NT2/D1 (cell line): ENCODE measurements at regions not wholly inside any gene's neighbourhood (a gene's known extent, or its start where the extent isn't known, plus 50 kb on each side); places are given as distances from the start of the nearest gene placed in this dataset.
"Not testable (repeated sequence)": the region's sequence is repeated elsewhere in the genome, so short reads cannot be mapped to it uniquely, and the experiment has no call there.

ENCODE experiments used
- DNase-seq: peaks from one replicate; pipeline ENCODE4 v3.0.0-alpha.2; 2011; ENCODE audit warnings: low read depth, low spot score
- H3K27me3 ChIP-seq: 2 replicates; pipeline ENCODE4 v1.6.0; 2011; ENCODE audit warnings: mild to moderate bottlenecking; ENCODE audit not compliant: insufficient read length, insufficient read depth
- H3K36me3 ChIP-seq: 2 replicates; pipeline ENCODE4 v1.6.1; 2011; ENCODE audit warnings: mild to moderate bottlenecking, low read length, mixed read lengths; ENCODE audit not compliant: insufficient read depth, insufficient read length
- H3K4me1 ChIP-seq: 2 replicates; pipeline ENCODE4 v1.5.1; 2011; ENCODE audit not compliant: insufficient read depth, insufficient read length
- H3K4me3 ChIP-seq: 2 replicates; pipeline ENCODE4 v1.5.1; 2011; ENCODE audit warnings: low read depth; ENCODE audit not compliant: insufficient read length
- H3K9ac ChIP-seq: 2 replicates; pipeline ENCODE4 v1.6.0; 2011; ENCODE audit warnings: low read depth; ENCODE audit not compliant: insufficient read length
- H3K9me3 ChIP-seq: 2 replicates; pipeline ENCODE4 v1.5.1; 2011; ENCODE audit warnings: mild to moderate bottlenecking, low read length; ENCODE audit not compliant: insufficient read depth
- SUZ12 ChIP-seq: IDR thresholded peaks from 2 replicates; pipeline ENCODE4 v1.6.1; 2011; ENCODE audit not compliant: insufficient read length, insufficient read depth; ENCODE audit errors: extremely low read depth
- YY1 ChIP-seq: IDR thresholded peaks from 2 replicates; pipeline ENCODE4 v1.6.1; 2011; ENCODE audit not compliant: insufficient read length, insufficient read depth
- ZNF274 ChIP-seq: IDR thresholded peaks from 2 replicates; pipeline ENCODE4 v1.6.1; 2011; ENCODE audit warnings: mild to moderate bottlenecking, low read depth, low read length

GRCh38 chr20:29756664-29757063 is 1500.8 kb upstream of the DEFB115 start:
- Histone ChIP-seq H3K27me3 (peaks cover 13% of the 10 kb centered on the region), H3K4me1 (no peaks in the 10 kb centered on the region), H3K9ac (no peak overlapping the region), H3K4me3 (no peak overlapping the region), H3K36me3 (no peaks in the 10 kb centered on the region), H3K9me3 (no peaks in the 10 kb centered on the region)
- no peak for TF ChIP-seq SUZ12
- TF ChIP-seq ZNF274 = no peak
- TF ChIP-seq YY1 = no peak
- no peak for DNase-seq

GRCh38 chr20:29761621-29762385 is 1495.7 kb upstream of the DEFB115 start:
- peak overlapping the region; percentile 32 for H3K9ac ChIP-seq
- H3K36me3 ChIP-seq, DNase-seq, H3K4me1 ChIP-seq, H3K9me3 ChIP-seq: not testable (repeated sequence)
- peaks cover 26% of the 10 kb centered on the region for H3K27me3 ChIP-seq
- H3K4me3 ChIP-seq = peak overlapping the region; percentile 34

- TF ChIP-seq ZNF274 = no peak
- TF ChIP-seq YY1 = no peak
- no peak for TF ChIP-seq SUZ12
- H3K4me3 ChIP-seq = peak overlapping the region; percentile 39
- H3K27me3 ChIP-seq = peaks cover 26% of the 10 kb centered on the region
- H3K9me3 ChIP-seq = no peaks in the 10 kb centered on the region; the same call in 1 of the 2 replicates
- no peak overlapping the region for H3K9ac ChIP-seq
- no peak for DNase-seq
- H3K36me3 ChIP-seq = no peaks in the 10 kb centered on the region
- no peaks in the 10 kb centered on the region for H3K4me1 ChIP-seq
Observed at GRCh38 chr20:29762620-29763019, 1494.8 kb upstream of the DEFB115 start.

- H3K9ac ChIP-seq = no peak overlapping the region
- TF ChIP-seq ZNF274 = no peak
- TF ChIP-seq YY1 = no peak
- no peak for TF ChIP-seq SUZ12
- no peaks in the 10 kb centered on the region; the same call in 1 of the 2 replicates for H3K9me3 ChIP-seq
- peaks cover 26% of the 10 kb centered on the region for H3K27me3 ChIP-seq
- H3K4me1 ChIP-seq = no peaks in the 10 kb centered on the region
- DNase-seq = no peak
- H3K36me3 ChIP-seq = no peaks in the 10 kb centered on the region
- H3K4me3 ChIP-seq = no peak overlapping the region
Observed at GRCh38 chr20:29763821-29764511, 1493.5 kb upstream of the DEFB115 start.

GRCh38 chr20:29764922-29765610 is 1492.4 kb upstream of the DEFB115 start:
- not testable (repeated sequence) for DNase-seq, H3K4me1 ChIP-seq, H3K4me3 ChIP-seq, H3K9ac ChIP-seq, H3K9me3 ChIP-seq, H3K36me3 ChIP-seq
- peaks cover 26% of the 10 kb centered on the region for H3K27me3 ChIP-seq

GRCh38 chr20:29778033-29778432 is 1479.4 kb upstream of the DEFB115 start:
- not testable (repeated sequence) for H3K4me1 ChIP-seq, H3K9me3 ChIP-seq, H3K4me3 ChIP-seq, DNase-seq, H3K27me3 ChIP-seq, H3K9ac ChIP-seq, H3K36me3 ChIP-seq

- DNase-seq, H3K4me1 ChIP-seq, H3K36me3 ChIP-seq, H3K4me3 ChIP-seq, H3K9ac ChIP-seq, H3K27me3 ChIP-seq, H3K9me3 ChIP-seq: not testable (repeated sequence)
Observed at GRCh38 chr20:29781217-29781616, 1476.2 kb upstream of the DEFB115 start.

GRCh38 chr20:29781891-29782290 is 1475.6 kb upstream of the DEFB115 start:
- not testable (repeated sequence) for H3K9me3 ChIP-seq, H3K27me3 ChIP-seq, H3K36me3 ChIP-seq, H3K9ac ChIP-seq, H3K4me3 ChIP-seq, H3K4me1 ChIP-seq, DNase-seq

GRCh38 chr20:29787456-29787855 is 1470.0 kb upstream of the DEFB115 start:
- not testable (repeated sequence) for H3K4me3 ChIP-seq, DNase-seq, H3K9ac ChIP-seq, H3K9me3 ChIP-seq, H3K36me3 ChIP-seq, H3K4me1 ChIP-seq, H3K27me3 ChIP-seq
